GM21825 (cell line): ENCODE measurements at regions not wholly inside any gene's neighbourhood (a gene's known extent, or its start where the extent isn't known, plus 50 kb on each side); places are given as distances from the start of the nearest gene placed in this dataset.

Source experiments
- ATAC-seq: cut with Tn5 transposase; IDR thresholded peaks from one replicate; pipeline ENCODE4 v1.9.1; 2021; ENCODE audit warnings: mild to moderate bottlenecking, moderate library complexity; ENCODE audit not compliant: unreplicated experiment

GRCh38 chr14:76657846-76658245 is 103.4 kb upstream of the VASH1 start:
- ATAC-seq, result no peak

GRCh38 chr14:76662580-76662979 is 98.7 kb upstream of the VASH1 start:
- no peak for ATAC-seq

GRCh38 chr14:76664790-76665189 is 96.5 kb upstream of the VASH1 start:
- no peak for ATAC-seq

- ATAC-seq, result no peak
These were observed 94.5 kb upstream of the VASH1 start for GRCh38 chr14:76666746-76667145.

- ATAC-seq, result no peak
These were observed 91.5 kb upstream of the VASH1 start for GRCh38 chr14:76669770-76670169.

GRCh38 chr14:76672123-76672522 is 89.1 kb upstream of the VASH1 start:
- no peak for ATAC-seq

- no peak for ATAC-seq
These were observed 88.0 kb upstream of the VASH1 start for GRCh38 chr14:76673261-76673660.

GRCh38 chr14:76675046-76675445 is 86.2 kb upstream of the VASH1 start:
- ATAC-seq, result no peak

- ATAC-seq, result no peak
These were observed 84.7 kb upstream of the VASH1 start for GRCh38 chr14:76676539-76676938.

GRCh38 chr14:76677534-76678145 is 83.6 kb upstream of the VASH1 start:
- ATAC-seq, result no peak

GRCh38 chr14:76678244-76678800 is 82.9 kb upstream of the VASH1 start:
- no peak for ATAC-seq

- no peak for ATAC-seq
These were observed 78.9 kb upstream of the VASH1 start for GRCh38 chr14:76682367-76682766.

- ATAC-seq, result no peak
These were observed 74.6 kb upstream of the VASH1 start for GRCh38 chr14:76686646-76687045.

GRCh38 chr14:76687611-76688382 is 73.5 kb upstream of the VASH1 start:
- no peak for ATAC-seq

GRCh38 chr14:76688383-76688671 is 72.9 kb upstream of the VASH1 start:
- ATAC-seq, result no peak

GRCh38 chr14:76690502-76691105 is 70.7 kb upstream of the VASH1 start:
- ATAC-seq, result no peak

GRCh38 chr14:76694106-76694505 is 67.2 kb upstream of the VASH1 start:
- no peak for ATAC-seq

- ATAC-seq, result no peak
These were observed 65.9 kb upstream of the VASH1 start for GRCh38 chr14:76695263-76695920.

GRCh38 chr14:76696361-76696760 is 64.9 kb upstream of the VASH1 start:
- ATAC-seq, result no peak

GRCh38 chr14:76696791-76697190 is 64.5 kb upstream of the VASH1 start:
- ATAC-seq, result no peak

- no peak for ATAC-seq
These were observed 63.9 kb upstream of the VASH1 start for GRCh38 chr14:76697246-76697905.
